SK-N-DZ (cell line): ENCODE measurements at regions not wholly inside any gene's neighbourhood (a gene's known extent, or its start where the extent isn't known, plus 50 kb on each side); places are given as distances from the start of the nearest gene placed in this dataset.

Experiments
- DNase-seq: peaks from one replicate; pipeline ENCODE4 v3.0.0-alpha.2; 2015; ENCODE audit warnings: low spot score

- DNase-seq = peak; percentile 21
Observed at GRCh38 chr1:204736836-204737235, 51.3 kb upstream of the LRRN2 start.

- DNase-seq = no peak
Observed at GRCh38 chr1:204738506-204738905, 53.0 kb upstream of the LRRN2 start.

GRCh38 chr1:204740354-204740753 is 54.8 kb upstream of the LRRN2 start:
- no peak for DNase-seq

GRCh38 chr1:204741440-204741839 is 55.9 kb upstream of the LRRN2 start:
- no peak for DNase-seq

- DNase-seq = no peak
Observed at GRCh38 chr1:204742676-204743251, 57.2 kb upstream of the LRRN2 start.

GRCh38 chr1:204744107-204744779 is 58.7 kb upstream of the LRRN2 start:
- DNase-seq = no peak

- peak; percentile 70 for DNase-seq
Observed at GRCh38 chr1:204746838-204747442, 61.4 kb upstream of the LRRN2 start.

GRCh38 chr1:204751480-204751879 is 65.9 kb upstream of the LRRN2 start:
- no peak for DNase-seq

- DNase-seq = no peak
Observed at GRCh38 chr1:204751883-204752687, 66.5 kb upstream of the LRRN2 start.

- DNase-seq = no peak
Observed at GRCh38 chr1:204752688-204753040, 67.1 kb upstream of the LRRN2 start.

- no peak for DNase-seq
Observed at GRCh38 chr1:204754821-204755220, 69.3 kb upstream of the LRRN2 start.

GRCh38 chr1:204756349-204756748 is 70.8 kb upstream of the LRRN2 start:
- no peak for DNase-seq

GRCh38 chr1:204756811-204757210 is 71.3 kb upstream of the LRRN2 start:
- no peak for DNase-seq

GRCh38 chr1:204758601-204759000 is 73.1 kb upstream of the LRRN2 start:
- DNase-seq = no peak

- DNase-seq = no peak
Observed at GRCh38 chr1:204760350-204760749, 74.8 kb upstream of the LRRN2 start.

- DNase-seq = no peak
Observed at GRCh38 chr1:204760757-204761156, 75.2 kb upstream of the LRRN2 start.

- peak; percentile 71 for DNase-seq
Observed at GRCh38 chr1:204763773-204764427, 78.4 kb upstream of the LRRN2 start.

- DNase-seq = no peak
Observed at GRCh38 chr1:204769997-204770396, 84.5 kb upstream of the LRRN2 start.

- no peak for DNase-seq
Observed at GRCh38 chr1:204771358-204771757, 85.8 kb upstream of the LRRN2 start.

GRCh38 chr1:204773246-204773645 is 87.7 kb upstream of the LRRN2 start:
- DNase-seq = no peak

GRCh38 chr1:204775546-204775945 is 90.0 kb upstream of the LRRN2 start:
- DNase-seq = no peak

GRCh38 chr1:204777591-204777990 is 92.1 kb upstream of the LRRN2 start:
- no peak for DNase-seq
